Panc1 (cell line): ENCODE measurements at regions not wholly inside any gene's neighbourhood (a gene's known extent, or its start where the extent isn't known, plus 50 kb on each side); places are given as distances from the start of the nearest gene placed in this dataset.

Experiments used
- CTCF ChIP-seq: fragments of 450-650 bp; IDR thresholded peaks from 2 replicates; pipeline ENCODE4 v1.5.1; 2017; ENCODE audit warnings: mild to moderate bottlenecking
- POLR2AphosphoS5 ChIP-seq: IDR thresholded peaks from 2 replicates; pipeline ENCODE4 v1.6.1; 2012; ENCODE audit warnings: mild to moderate bottlenecking, low read depth, low read length, moderate library complexity
- SIN3A ChIP-seq: IDR thresholded peaks from 2 replicates; pipeline ENCODE4 v1.6.1; 2012; ENCODE audit warnings: low read depth, mild to moderate bottlenecking, low read length, moderate library complexity, borderline replicate concordance; ENCODE audit not compliant: insufficient read depth
- TCF7L2 ChIP-seq: IDR thresholded peaks from 2 replicates; pipeline ENCODE4 v1.6.1; 2011; ENCODE audit warnings: mild to moderate bottlenecking, low read depth, low read length, inconsistent platforms
- TF ChIP-seq, protein P1 (sequence below), 2 experiments: IDR thresholded peaks; 2 replicates each; pipeline ENCODE4 v1.6.1; 2011 to 2012; ENCODE audit warnings: low read depth in 2 of 2, control low read depth in 1 of 2, low read length in 1 of 2, mild to moderate bottlenecking in 1 of 2, moderate library complexity in 1 of 2; ENCODE audit not compliant: insufficient read depth in 1 of 2

DNA sequence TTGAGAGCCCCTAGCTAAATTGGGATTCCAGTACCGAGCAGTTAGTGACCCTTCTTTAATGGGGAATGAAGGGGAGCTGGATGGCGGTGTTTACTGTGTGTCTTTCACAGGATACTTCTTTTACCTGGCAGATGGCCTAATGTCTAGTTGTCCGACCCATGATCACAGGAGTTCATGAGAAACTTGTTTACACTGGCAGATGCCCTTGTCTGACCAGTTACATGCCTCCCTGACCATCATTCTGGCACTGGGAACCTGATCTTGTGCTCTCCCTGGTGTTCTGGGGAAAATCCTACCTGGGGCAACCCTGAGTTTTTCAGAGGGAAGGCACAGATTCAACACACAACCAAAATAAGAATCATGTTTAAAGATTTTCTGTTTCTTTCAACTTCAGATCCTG is 120.1 kb upstream of the SLC13A1 start:
- TF ChIP-seq SIN3A (no peak), CTCF (no peak), TCF7L2 (no peak), POLR2AphosphoS5 (no peak)
- TF ChIP-seq, protein P1, sequence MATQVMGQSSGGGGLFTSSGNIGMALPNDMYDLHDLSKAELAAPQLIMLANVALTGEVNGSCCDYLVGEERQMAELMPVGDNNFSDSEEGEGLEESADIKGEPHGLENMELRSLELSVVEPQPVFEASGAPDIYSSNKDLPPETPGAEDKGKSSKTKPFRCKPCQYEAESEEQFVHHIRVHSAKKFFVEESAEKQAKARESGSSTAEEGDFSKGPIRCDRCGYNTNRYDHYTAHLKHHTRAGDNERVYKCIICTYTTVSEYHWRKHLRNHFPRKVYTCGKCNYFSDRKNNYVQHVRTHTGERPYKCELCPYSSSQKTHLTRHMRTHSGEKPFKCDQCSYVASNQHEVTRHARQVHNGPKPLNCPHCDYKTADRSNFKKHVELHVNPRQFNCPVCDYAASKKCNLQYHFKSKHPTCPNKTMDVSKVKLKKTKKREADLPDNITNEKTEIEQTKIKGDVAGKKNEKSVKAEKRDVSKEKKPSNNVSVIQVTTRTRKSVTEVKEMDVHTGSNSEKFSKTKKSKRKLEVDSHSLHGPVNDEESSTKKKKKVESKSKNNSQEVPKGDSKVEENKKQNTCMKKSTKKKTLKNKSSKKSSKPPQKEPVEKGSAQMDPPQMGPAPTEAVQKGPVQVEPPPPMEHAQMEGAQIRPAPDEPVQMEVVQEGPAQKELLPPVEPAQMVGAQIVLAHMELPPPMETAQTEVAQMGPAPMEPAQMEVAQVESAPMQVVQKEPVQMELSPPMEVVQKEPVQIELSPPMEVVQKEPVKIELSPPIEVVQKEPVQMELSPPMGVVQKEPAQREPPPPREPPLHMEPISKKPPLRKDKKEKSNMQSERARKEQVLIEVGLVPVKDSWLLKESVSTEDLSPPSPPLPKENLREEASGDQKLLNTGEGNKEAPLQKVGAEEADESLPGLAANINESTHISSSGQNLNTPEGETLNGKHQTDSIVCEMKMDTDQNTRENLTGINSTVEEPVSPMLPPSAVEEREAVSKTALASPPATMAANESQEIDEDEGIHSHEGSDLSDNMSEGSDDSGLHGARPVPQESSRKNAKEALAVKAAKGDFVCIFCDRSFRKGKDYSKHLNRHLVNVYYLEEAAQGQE (IDR thresholded peaks at IDR 0.05; ENCODE audit: insufficient read depth in 1 of 2, low read depth in 2 of 2, low read length in 1 of 2): no peak
